Endodermal cell (in vitro differentiated cells): ENCODE measurements at regions not wholly inside any gene's neighbourhood (a gene's known extent, or its start where the extent isn't known, plus 50 kb on each side); places are given as distances from the start of the nearest gene placed in this dataset.
A peak's percentile ranks its signal among the peaks of the same experiment; 100 is the strongest.

ENCODE experiments used
- DNase-seq: peaks from one replicate; pipeline ENCODE4 v3.0.0-alpha.2; 2017
- H3K27ac ChIP-seq: 2 replicates; pipeline ENCODE4 v1.5.1; 2013; ENCODE audit warnings: mild to moderate bottlenecking, low read depth, low read length, moderate library complexity
- H3K27me3 ChIP-seq: 2 replicates; pipeline ENCODE4 v1.6.1; 2013; ENCODE audit warnings: mild to moderate bottlenecking, low read length, moderate library complexity; ENCODE audit not compliant: insufficient read depth, control insufficient read depth, poor library complexity, severe bottlenecking
- H3K36me3 ChIP-seq: 2 replicates; pipeline ENCODE4 v1.7.0; 2013; ENCODE audit warnings: mild to moderate bottlenecking, low read length, moderate library complexity; ENCODE audit not compliant: control insufficient read depth, insufficient read depth
- H3K4me1 ChIP-seq: one replicate; pipeline ENCODE4 v1.7.0; 2013; ENCODE audit warnings: low read length; ENCODE audit not compliant: control insufficient read depth, insufficient read depth
- H3K4me3 ChIP-seq: 2 replicates; pipeline ENCODE4 v1.5.1; 2013; ENCODE audit warnings: mild to moderate bottlenecking, low read length, moderate library complexity
- H3K9ac ChIP-seq: 2 replicates; pipeline ENCODE4 v1.6.1; 2013; ENCODE audit warnings: mild to moderate bottlenecking, low read length, moderate library complexity; ENCODE audit not compliant: poor library complexity, severe bottlenecking; ENCODE audit errors: extremely low read depth
- H3K9me3 ChIP-seq: 2 replicates; pipeline ENCODE4 v1.6.1; 2013; ENCODE audit warnings: mild to moderate bottlenecking, low read length, moderate library complexity; ENCODE audit not compliant: control insufficient read depth
- H3K27ac Mint-ChIP-seq: 2 replicates; pipeline ENCODE4 v1.8.0; 2020; ENCODE audit warnings: mixed read lengths
- H3K27me3 Mint-ChIP-seq: 2 replicates; pipeline ENCODE4 v1.8.0; 2021; ENCODE audit warnings: mild to moderate bottlenecking, mixed read lengths; ENCODE audit not compliant: insufficient read depth
- H3K36me3 Mint-ChIP-seq: 2 replicates; pipeline ENCODE4 v1.8.0; 2020; ENCODE audit warnings: low read depth, mixed read lengths
- H3K4me1 Mint-ChIP-seq: 2 replicates; pipeline ENCODE4 v1.8.0; 2020; ENCODE audit warnings: mixed read lengths
- H3K4me3 Mint-ChIP-seq: 2 replicates; pipeline ENCODE4 v1.8.0; 2020; ENCODE audit warnings: mild to moderate bottlenecking, moderate library complexity, mixed read lengths
- H3K9me3 Mint-ChIP-seq: 2 replicates; pipeline ENCODE4 v1.8.0; 2020; ENCODE audit warnings: mild to moderate bottlenecking, mixed read lengths
- WGBS, 2 experiments: methylation state at CpG; one replicate each; pipeline versions ENCODE4 v1.1.5 to v1.1.7; 2013; ENCODE audit warnings: missing lambda C conversion rate in 2 of 2, mixed read lengths in 1 of 2; ENCODE audit not compliant: insufficient coverage in 1 of 2, insufficient read length in 1 of 2; 5-methylcytosine and 5-hydroxymethylcytosine counted together
- TF ChIP-seq, protein P1 (sequence below): fragments of 200-600 bp; sonication (generic); conservative IDR thresholded peaks from 2 replicates; pipeline ENCODE4 v1.5.0; 2021; ENCODE audit warnings: antibody characterized with exemption, mild to moderate bottlenecking

- Mint-ChIP-seq H3K4me1 (peaks cover 37% of the 10 kb centered on the region), H3K9me3 (no peaks in the 10 kb centered on the region), H3K4me3 (no peak overlapping the region), H3K27me3 (peaks cover 60% of the 10 kb centered on the region), H3K36me3 (no peaks in the 10 kb centered on the region), H3K27ac (no peak overlapping the region)
- no peaks in the 10 kb centered on the region for H3K36me3 ChIP-seq
- no peak overlapping the region for H3K4me3 ChIP-seq
- peak; percentile 51 for DNase-seq
- peaks cover 3% of the 10 kb centered on the region for H3K4me1 ChIP-seq
- H3K27me3 ChIP-seq: peaks cover 39% of the 10 kb centered on the region
- no peaks in the 10 kb centered on the region for H3K9me3 ChIP-seq
- TF ChIP-seq, protein P1, sequence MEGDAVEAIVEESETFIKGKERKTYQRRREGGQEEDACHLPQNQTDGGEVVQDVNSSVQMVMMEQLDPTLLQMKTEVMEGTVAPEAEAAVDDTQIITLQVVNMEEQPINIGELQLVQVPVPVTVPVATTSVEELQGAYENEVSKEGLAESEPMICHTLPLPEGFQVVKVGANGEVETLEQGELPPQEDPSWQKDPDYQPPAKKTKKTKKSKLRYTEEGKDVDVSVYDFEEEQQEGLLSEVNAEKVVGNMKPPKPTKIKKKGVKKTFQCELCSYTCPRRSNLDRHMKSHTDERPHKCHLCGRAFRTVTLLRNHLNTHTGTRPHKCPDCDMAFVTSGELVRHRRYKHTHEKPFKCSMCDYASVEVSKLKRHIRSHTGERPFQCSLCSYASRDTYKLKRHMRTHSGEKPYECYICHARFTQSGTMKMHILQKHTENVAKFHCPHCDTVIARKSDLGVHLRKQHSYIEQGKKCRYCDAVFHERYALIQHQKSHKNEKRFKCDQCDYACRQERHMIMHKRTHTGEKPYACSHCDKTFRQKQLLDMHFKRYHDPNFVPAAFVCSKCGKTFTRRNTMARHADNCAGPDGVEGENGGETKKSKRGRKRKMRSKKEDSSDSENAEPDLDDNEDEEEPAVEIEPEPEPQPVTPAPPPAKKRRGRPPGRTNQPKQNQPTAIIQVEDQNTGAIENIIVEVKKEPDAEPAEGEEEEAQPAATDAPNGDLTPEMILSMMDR: no peak
- no peak overlapping the region for H3K9ac ChIP-seq
- no peak overlapping the region for H3K27ac ChIP-seq
Measured at GRCh38 chr2:224158831-224159230, 119.7 kb upstream of the SERPINE2 start.

- no peaks in the 10 kb centered on the region for H3K36me3 ChIP-seq
- no peak overlapping the region for H3K4me3 ChIP-seq
- peaks cover 37% of the 10 kb centered on the region for H3K4me1 Mint-ChIP-seq
- H3K4me3 Mint-ChIP-seq: no peak overlapping the region
- 32 to 76% methylated on average over 3 to 4 of the region's 4 CpGs for WGBS, 2 experiments
- no peaks in the 10 kb centered on the region for H3K9me3 ChIP-seq
- TF ChIP-seq, protein P1: no peak
- H3K27ac Mint-ChIP-seq: no peak overlapping the region
- H3K9ac ChIP-seq: no peak overlapping the region
- no peak overlapping the region for H3K27ac ChIP-seq
- H3K27me3 ChIP-seq: peaks cover 32% of the 10 kb centered on the region
- peaks cover 52% of the 10 kb centered on the region for H3K27me3 Mint-ChIP-seq
- H3K36me3 Mint-ChIP-seq: no peaks in the 10 kb centered on the region
- DNase-seq: peak; percentile 62
- H3K4me1 ChIP-seq: peaks cover 3% of the 10 kb centered on the region
- H3K9me3 Mint-ChIP-seq: no peaks in the 10 kb centered on the region
Measured at GRCh38 chr2:224158061-224158460, 119.0 kb upstream of the SERPINE2 start.

GRCh38 chr2:224157655-224158054 lies 118.6 kb upstream of the SERPINE2 start:
- H3K36me3 Mint-ChIP-seq: no peaks in the 10 kb centered on the region
- H3K4me1 Mint-ChIP-seq: peaks cover 37% of the 10 kb centered on the region
- H3K27me3 ChIP-seq: peaks cover 28% of the 10 kb centered on the region
- no peak overlapping the region for H3K27ac ChIP-seq
- no peaks in the 10 kb centered on the region for H3K9me3 Mint-ChIP-seq
- no peak overlapping the region for H3K4me3 ChIP-seq
- H3K9ac ChIP-seq: no peak overlapping the region
- peaks cover 49% of the 10 kb centered on the region for H3K27me3 Mint-ChIP-seq
- TF ChIP-seq, protein P1: no peak
- no peak overlapping the region for H3K4me3 Mint-ChIP-seq
- H3K36me3 ChIP-seq: no peaks in the 10 kb centered on the region
- H3K4me1 ChIP-seq: peaks cover 3% of the 10 kb centered on the region
- no peak for DNase-seq
- H3K27ac Mint-ChIP-seq: no peak overlapping the region
- no peaks in the 10 kb centered on the region for H3K9me3 ChIP-seq
- WGBS, 2 experiments: 84% methylated on average over 1 of the region's 1 CpG; no CpG with 5 or more reads in 1 of the 2 experiments
